ENCODE measurements at regions not wholly inside any gene's neighbourhood (a gene's known extent, or its start where the extent isn't known, plus 50 kb on each side); places are given as distances from the start of the nearest gene placed in this dataset.

DNA sequence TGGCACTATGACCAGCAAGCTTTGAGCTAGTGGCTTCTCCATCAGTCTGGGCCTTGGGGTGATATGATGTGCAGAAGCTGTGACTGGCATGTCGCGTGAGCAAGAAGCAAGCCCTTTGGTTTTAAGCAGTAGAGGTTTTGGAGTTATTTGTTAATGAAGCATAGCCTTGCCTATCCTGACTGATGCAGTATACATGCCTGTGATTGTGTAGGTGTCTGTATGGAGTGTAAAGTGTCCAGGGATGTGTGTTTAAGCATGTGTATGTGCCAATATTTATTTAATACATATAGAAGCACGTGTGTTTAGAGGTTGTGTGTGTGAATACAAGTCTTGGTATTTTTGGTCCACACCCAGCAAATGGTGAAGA lies 61.0 kb upstream of the CCDC167 start:
- H3K9me3 Mint-ChIP-seq: no peaks in the 10 kb centered on the region
- H3K4me1 Mint-ChIP-seq: peaks cover 45% of the 10 kb centered on the region
- DNase-seq: no peak
- ATAC-seq: no peak
- H3K27me3 Mint-ChIP-seq: peaks cover 34% of the 10 kb centered on the region
- no peak overlapping the region for H3K4me3 Mint-ChIP-seq
- no peak overlapping the region for H3K27ac Mint-ChIP-seq

DNA sequence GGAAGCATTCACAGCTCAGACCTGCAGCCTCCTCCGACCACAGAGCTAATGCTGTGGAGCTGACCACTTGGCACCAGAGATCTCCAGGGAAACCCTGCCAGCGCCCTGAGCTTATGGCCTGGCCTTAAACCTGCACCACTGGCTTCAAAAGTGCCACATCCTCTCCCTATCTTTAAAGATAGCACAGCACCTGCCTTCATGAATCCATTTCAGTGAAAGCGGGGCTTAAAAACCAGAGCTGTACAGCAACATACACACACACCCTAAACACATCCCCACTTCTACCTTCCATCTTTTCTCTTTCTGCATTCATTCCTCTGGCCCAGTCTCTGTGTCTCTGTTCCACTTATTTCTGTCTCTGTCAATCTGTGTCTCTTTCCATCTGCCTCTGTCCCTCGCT lies 59.8 kb upstream of the CCDC167 start:
- Mint-ChIP-seq H3K9me3 (no peaks in the 10 kb centered on the region), H3K27ac (peak overlapping the region in 1 of 2 donors; percentile 55), H3K27me3 (peaks cover 28% of the 10 kb centered on the region), H3K4me3 (peak overlapping the region in 1 of 2 donors; percentile 3), H3K4me1 (peaks cover 57% of the 10 kb centered on the region)
- DNase-seq: no peak
- peak; percentile 37 for ATAC-seq

DNA sequence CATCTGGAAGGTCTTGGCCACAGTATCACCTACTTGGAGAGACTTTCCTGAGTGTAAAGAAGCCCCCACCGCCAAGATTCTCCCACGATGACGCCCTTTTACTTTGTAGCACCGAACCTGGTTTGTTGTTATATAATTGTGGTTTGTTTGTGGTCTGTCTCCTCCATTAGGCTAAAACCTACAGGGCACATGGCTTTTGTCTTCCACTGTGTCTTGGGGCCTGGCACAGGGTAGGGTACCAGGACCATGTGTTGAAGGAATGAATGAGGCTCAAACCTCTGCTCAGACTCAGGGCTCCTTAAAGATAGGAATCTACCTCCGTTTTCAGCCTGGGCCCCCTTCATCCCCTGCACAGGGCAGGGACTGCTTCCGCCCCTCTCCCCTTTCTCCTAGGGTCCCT lies 59.4 kb upstream of the CCDC167 start:
- no peak for DNase-seq
- no peaks in the 10 kb centered on the region for H3K9me3 Mint-ChIP-seq
- peaks cover 23% of the 10 kb centered on the region for H3K27me3 Mint-ChIP-seq
- peak; percentile 22 for ATAC-seq
- peaks cover 61% of the 10 kb centered on the region for H3K4me1 Mint-ChIP-seq
- H3K4me3 Mint-ChIP-seq: no peak overlapping the region
- peak overlapping the region in 1 of 2 donors; percentile 55 for H3K27ac Mint-ChIP-seq

DNA sequence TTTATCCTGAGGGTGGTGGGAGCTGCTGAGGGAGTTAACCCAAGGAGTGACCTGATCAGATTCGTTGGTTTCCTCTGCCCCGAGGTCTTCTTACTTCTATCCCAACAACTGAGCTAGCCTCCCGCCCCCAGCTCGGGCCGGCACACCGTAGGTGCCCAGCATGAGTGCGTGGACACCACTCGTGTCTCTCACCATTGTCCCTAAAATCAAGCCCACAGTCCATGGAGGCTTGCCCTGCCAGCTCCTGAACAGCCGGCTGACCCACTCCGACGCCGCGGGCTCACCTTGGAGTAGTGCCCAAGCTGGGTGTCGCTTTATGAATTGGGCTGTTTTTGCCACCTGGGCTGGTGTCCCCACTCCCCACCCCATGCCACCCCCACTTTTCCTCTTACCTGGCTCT lies 59.0 kb upstream of the CCDC167 start:
- H3K9me3 Mint-ChIP-seq: no peaks in the 10 kb centered on the region
- DNase-seq (no peak), ATAC-seq (no peak)
- H3K4me3 Mint-ChIP-seq: no peak overlapping the region
- peaks cover 19% of the 10 kb centered on the region for H3K27me3 Mint-ChIP-seq
- no peak overlapping the region for H3K27ac Mint-ChIP-seq
- H3K4me1 Mint-ChIP-seq: peaks cover 65% of the 10 kb centered on the region

DNA sequence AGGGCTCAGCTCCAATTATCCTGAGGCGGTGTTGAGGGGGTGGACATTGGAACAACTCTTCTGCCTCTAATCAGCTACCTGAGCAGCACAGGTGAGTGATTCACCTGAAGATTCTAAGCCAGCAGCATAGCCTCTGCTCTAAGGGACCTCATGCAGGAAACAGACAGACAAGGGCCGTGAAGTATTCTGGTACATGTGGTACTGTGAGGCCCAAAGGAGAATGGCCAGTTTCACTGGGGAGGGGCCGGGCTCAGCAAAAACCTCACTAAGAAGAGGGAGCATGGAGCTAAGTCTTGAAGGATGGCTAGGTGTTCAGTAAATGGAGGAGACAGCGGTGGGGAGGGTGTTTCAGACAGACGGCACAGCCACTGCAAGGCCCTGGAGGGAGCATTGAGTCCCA lies 58.5 kb upstream of the CCDC167 start:
- H3K27me3 Mint-ChIP-seq: peaks cover 14% of the 10 kb centered on the region
- ATAC-seq: no peak
- DNase-seq: no peak
- no peak overlapping the region for H3K4me3 Mint-ChIP-seq
- H3K9me3 Mint-ChIP-seq: no peaks in the 10 kb centered on the region
- H3K27ac Mint-ChIP-seq: no peak overlapping the region
- peaks cover 70% of the 10 kb centered on the region for H3K4me1 Mint-ChIP-seq

DNA sequence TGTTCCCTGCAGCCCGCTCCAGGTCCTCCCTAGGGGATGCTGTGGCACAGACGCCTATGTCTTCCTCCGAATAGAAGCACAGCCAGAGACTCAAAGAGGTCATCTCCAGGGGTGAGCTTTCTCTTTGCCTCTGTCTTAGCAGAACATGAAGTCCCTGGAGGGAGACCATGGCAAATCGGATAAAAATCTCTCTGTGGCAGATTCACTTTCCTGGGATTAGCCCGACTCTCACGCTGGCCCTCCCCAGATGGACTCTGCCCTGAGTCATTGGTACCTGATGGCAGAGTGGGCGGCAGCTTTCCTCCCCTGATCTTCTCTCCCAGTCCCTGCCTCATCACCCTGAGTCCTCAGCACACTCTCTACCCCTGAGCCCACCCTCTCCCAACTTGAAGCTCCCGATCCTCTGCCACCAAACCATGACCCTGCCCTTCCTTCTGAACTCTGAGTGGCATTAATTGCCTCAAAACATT lies 58.0 kb upstream of the CCDC167 start:
- peaks cover 75% of the 10 kb centered on the region for H3K4me1 Mint-ChIP-seq
- no peaks in the 10 kb centered on the region for H3K9me3 Mint-ChIP-seq
- no peak overlapping the region for H3K4me3 Mint-ChIP-seq
- H3K27ac Mint-ChIP-seq: no peak overlapping the region
- ATAC-seq (no peak), DNase-seq (no peak)
- H3K27me3 Mint-ChIP-seq: peaks cover 14% of the 10 kb centered on the region

DNA sequence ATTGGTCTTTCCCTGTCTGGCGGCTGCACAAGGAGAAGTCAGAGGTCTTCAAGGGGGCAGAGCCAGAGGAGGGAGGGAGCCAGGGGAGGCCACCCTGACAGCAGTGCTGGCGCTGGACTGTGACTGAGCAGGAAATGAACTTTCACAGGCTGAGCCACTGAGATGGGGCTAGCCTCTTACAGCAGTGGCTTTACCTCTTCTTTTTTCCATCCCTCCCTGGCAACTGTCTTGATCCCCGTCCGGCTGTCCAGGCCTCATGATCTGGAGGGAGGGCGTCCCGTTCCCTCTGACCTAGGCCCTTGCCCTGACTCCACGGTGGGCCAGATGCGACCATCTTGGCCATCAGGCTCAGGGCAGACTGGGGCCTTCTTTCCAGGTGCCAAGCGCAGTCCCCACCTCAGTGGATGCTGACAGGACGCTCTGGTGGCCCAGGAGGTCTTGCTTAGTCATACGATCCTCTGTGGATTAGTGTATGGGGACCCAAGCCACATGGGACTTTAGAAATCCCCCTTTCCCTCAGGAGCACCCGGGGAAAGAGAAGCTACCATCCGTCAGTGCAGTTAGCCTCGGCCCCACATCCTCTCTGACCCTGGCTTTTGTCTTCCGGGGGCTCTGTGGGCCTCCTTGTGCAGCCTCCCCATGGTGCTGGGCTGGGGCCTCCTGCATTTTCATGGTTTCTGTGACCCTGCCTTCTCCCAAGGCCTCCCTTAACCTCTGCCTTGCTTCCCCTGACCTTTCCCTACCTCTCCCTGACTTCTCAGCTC lies 57.4 kb upstream of the CCDC167 start:
- ATAC-seq (no peak), DNase-seq (no peak)
- H3K9me3 Mint-ChIP-seq: no peaks in the 10 kb centered on the region
- no peak overlapping the region for H3K27ac Mint-ChIP-seq
- H3K4me1 Mint-ChIP-seq: peaks cover 81% of the 10 kb centered on the region
- H3K27me3 Mint-ChIP-seq: peaks cover 14% of the 10 kb centered on the region
- no peak overlapping the region for H3K4me3 Mint-ChIP-seq

DNA sequence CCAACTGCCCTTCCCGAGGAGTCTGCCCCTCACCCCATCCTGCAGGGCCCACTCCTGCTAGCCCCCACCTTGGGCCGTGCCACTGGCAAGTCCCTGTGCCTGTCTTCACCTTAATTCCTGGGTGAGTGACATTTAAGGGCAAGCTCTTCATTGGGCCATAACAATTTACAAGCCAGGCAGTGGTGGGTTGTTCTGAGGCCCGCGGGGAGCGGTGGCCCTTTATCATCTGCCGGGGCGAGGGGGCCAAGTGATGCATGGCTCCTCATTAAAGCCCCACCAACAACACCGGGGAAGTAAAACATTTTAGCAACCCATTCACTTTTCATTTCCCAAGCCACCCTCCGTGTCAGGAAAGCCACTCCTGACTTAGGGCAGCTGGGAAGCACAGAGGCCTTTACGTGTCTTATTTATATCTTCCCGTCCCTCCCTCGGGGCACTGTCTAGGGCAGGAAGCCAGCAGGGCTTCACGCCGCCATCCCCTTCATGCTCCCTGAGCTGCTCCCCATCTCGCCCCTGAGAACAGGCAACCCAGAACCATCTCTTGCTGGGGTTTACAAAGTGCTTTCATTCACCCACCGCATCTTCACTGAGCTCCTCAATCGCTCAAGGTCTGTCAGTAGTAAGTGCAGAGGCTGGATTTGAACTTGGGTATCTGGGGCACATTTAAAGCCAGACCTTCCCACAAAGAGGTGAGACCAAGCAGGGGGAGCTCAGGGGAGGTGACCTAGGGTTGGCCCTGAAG lies 55.5 kb upstream of the CCDC167 start:
- ATAC-seq: no peak
- peaks cover 11% of the 10 kb centered on the region for H3K27me3 Mint-ChIP-seq
- DNase-seq: no peak
- no peak overlapping the region for H3K4me3 Mint-ChIP-seq
- no peaks in the 10 kb centered on the region for H3K9me3 Mint-ChIP-seq
- H3K27ac Mint-ChIP-seq: peak overlapping the region in 1 of 2 donors; percentile 27
- peaks cover 70% of the 10 kb centered on the region for H3K4me1 Mint-ChIP-seq

DNA sequence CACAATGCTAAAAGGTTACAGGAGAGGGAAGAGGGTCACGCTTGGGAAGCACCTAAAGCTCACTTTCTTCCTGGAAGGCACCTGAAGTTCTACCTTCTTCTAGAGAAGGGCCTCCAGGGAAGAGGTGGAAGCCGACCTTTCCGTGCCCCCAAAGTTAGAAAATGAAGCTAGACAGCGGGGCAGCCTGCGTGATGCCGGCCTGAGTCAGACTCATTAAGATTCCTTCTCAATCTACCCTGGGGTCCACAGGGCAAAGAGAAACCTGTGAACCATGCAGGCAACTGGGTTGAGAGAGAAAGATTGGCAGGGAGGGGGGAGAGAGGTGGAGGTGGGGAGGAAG lies 54.8 kb upstream of the CCDC167 start:
- peaks cover 7% of the 10 kb centered on the region for H3K27me3 Mint-ChIP-seq
- ATAC-seq (no peak), DNase-seq (no peak)
- H3K4me3 Mint-ChIP-seq: no peak overlapping the region
- peak overlapping the region in 1 of 2 donors; percentile 66 for H3K27ac Mint-ChIP-seq
- peaks cover 63% of the 10 kb centered on the region for H3K4me1 Mint-ChIP-seq
- H3K9me3 Mint-ChIP-seq: no peaks in the 10 kb centered on the region

DNA sequence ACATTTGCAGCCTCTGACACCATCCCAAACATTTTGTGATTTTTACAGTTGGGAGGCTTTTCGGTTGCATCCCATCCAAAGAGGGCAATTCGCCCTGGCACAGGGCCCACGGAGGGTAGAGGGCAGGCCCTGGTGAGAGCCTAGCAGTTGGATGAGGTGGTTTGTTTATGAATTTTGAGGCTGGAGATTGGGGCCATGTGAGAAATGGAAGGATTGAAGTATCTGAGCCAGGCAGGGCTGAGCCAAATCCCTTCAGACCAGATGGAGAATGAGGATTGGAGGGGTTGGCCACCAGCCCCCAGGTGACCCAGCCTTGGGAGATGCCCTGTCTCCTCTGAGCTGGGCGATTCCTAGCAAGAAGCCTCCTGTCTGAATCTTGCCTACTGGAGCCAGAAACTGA lies 52.6 kb upstream of the CCDC167 start:
- H3K9me3 Mint-ChIP-seq: no peaks in the 10 kb centered on the region
- peaks cover 7% of the 10 kb centered on the region for H3K27me3 Mint-ChIP-seq
- ATAC-seq (no peak), DNase-seq (no peak)
- H3K27ac Mint-ChIP-seq: no peak overlapping the region
- H3K4me1 Mint-ChIP-seq: peaks cover 66% of the 10 kb centered on the region
- no peak overlapping the region for H3K4me3 Mint-ChIP-seq

DNA sequence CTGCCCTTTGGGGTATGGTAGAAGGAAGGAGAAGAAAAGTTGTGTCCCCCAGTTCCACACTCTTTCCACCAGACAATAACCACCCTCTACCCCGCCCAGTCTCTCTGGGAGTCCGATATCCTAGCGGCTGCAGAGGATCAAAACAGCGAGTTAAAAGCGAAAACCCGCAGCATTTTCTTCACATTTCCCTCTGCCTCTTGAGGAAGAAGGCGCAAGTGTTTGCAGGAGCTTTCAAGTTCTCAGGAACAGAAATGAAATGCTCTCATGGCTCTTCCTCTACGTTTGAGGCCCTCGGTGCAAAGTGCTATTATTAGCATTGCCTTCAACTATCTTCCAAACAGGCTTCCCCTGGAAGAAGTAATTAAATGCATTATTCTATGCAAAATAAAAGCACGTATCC lies 52.2 kb upstream of the CCDC167 start:
- DNase-seq (no peak), ATAC-seq (no peak)
- H3K27me3 Mint-ChIP-seq: peaks cover 7% of the 10 kb centered on the region
- no peaks in the 10 kb centered on the region for H3K9me3 Mint-ChIP-seq
- peaks cover 68% of the 10 kb centered on the region for H3K4me1 Mint-ChIP-seq
- no peak overlapping the region for H3K27ac Mint-ChIP-seq
- H3K4me3 Mint-ChIP-seq: no peak overlapping the region

DNA sequence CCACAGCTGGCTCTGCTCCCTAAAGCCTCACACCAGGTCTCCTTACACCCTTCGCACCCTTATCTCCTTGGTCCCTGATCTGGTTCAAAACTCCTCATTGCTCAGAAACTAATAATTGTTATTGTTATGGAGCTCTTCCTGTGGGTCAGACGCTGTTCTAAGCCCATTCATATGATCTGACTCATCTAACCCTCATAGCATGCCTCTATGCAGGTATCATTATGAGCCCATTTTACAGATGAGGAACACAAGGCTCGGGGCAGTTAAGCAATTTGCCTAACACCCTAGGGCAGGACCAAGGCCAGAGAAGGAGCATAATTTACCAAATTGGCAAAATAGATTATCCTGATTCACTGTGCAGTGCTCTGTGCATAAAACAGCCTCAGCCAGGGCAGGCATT lies 51.8 kb upstream of the CCDC167 start:
- no peak for ATAC-seq
- H3K4me1 Mint-ChIP-seq: peaks cover 68% of the 10 kb centered on the region
- peaks cover 7% of the 10 kb centered on the region for H3K27me3 Mint-ChIP-seq
- DNase-seq: no peak
- no peak overlapping the region for H3K27ac Mint-ChIP-seq
- H3K4me3 Mint-ChIP-seq: no peak overlapping the region
- H3K9me3 Mint-ChIP-seq: no peaks in the 10 kb centered on the region

DNA sequence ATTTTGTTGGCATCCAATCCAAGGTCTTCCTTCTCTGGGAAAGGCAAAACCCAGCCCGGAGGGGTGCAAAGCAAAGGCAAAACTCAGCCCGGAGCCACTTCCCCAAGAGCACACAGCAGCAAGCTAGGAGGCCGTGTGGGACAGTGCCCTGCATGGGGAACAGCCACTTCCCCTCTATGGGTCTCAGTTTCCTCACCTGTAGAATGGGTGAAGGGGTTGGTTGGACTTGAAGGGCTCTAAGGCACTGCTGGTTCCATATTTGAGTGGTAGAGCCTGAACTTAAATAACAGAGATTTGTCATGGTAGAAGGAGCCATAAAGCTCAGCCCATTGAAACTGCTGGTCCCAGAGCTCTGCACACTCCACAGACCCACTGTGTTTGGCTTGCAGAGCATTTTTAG lies 51.3 kb upstream of the CCDC167 start:
- no peak for DNase-seq

DNA sequence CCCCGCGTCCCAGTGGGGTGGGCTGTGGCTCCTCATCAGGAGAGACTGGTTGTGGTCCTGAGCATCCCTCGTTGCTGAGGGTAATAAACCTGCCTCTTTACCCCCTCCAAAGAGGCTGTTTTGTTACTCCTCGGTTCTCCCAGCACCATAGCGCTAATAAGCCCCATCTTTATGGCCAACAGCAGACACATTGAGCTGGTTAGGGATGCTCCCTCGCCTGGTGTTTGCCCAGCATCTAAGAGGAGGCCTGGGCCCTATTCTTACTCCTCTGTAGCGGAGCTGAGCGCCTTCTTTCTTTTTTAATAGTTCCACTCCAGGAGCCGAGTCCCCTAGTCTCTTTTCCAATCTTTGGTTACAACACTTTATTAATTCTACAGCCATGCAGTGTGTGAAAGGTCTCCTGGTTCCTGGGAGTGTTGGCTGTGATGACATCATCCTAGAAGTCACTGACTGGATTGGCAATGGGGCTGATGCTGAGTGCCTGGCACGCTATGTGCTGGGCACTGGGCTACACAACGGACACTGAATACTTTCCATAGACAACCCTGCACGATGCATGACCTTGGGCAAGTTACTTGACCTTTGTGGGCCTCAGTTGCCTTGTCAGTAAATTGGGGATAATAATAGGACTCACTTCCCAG lies 50.6 kb upstream of the CCDC167 start:
- no peak overlapping the region for H3K4me3 Mint-ChIP-seq
- no peaks in the 10 kb centered on the region for H3K9me3 Mint-ChIP-seq
- DNase-seq: no peak
- ATAC-seq: no peak
- H3K27ac Mint-ChIP-seq: no peak overlapping the region
- no peaks in the 10 kb centered on the region for H3K27me3 Mint-ChIP-seq
- peaks cover 59% of the 10 kb centered on the region for H3K4me1 Mint-ChIP-seq

More for the DNA sequence above, 51.3 kb upstream of the CCDC167 start:
- no peaks in the 10 kb centered on the region for H3K9me3 Mint-ChIP-seq
- H3K4me3 Mint-ChIP-seq: no peak overlapping the region
- ATAC-seq: no peak
- H3K27ac Mint-ChIP-seq: no peak overlapping the region
- H3K4me1 Mint-ChIP-seq: peaks cover 66% of the 10 kb centered on the region
- H3K27me3 Mint-ChIP-seq: peaks cover 5% of the 10 kb centered on the region

DNA sequence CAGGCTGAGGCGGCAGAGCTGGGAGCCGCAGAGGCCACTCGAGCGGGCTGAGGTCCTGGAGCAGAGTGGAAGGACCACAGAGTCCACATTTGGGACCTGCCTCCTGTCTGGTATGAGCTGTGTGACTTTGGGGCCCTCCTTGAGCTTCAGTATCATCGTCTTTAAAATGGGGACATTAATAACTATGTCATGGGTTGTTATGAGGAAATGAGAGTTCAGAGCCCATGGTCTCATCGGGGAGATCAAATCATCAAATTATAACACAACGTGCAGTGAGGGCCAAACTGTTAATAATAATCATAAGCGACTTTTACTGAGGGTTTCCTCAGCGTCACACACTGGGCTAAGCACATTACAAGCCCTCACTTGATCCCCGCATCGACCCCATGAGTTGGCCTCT lies 49.9 kb upstream of the CCDC167 start:
- H3K4me1 Mint-ChIP-seq: peaks cover 59% of the 10 kb centered on the region
- H3K4me3 Mint-ChIP-seq: no peak overlapping the region
- H3K27ac Mint-ChIP-seq: peak overlapping the region in 1 of 2 donors; percentile 56
- ATAC-seq: no peak
- no peaks in the 10 kb centered on the region for H3K9me3 Mint-ChIP-seq
- H3K27me3 Mint-ChIP-seq: no peaks in the 10 kb centered on the region
- no peak for DNase-seq
